Mesodermal cell (in vitro differentiated cells): ENCODE measurements at regions not wholly inside any gene's neighbourhood (a gene's known extent, or its start where the extent isn't known, plus 50 kb on each side); places are given as distances from the start of the nearest gene placed in this dataset.

ENCODE experiments used
- H3K27ac ChIP-seq: 2 replicates; pipeline ENCODE4 v1.7.0; 2013; ENCODE audit warnings: mild to moderate bottlenecking, low read depth, low read length, moderate library complexity; ENCODE audit not compliant: severe bottlenecking
- H3K36me3 ChIP-seq: 2 replicates; pipeline ENCODE4 v1.7.1; 2013; ENCODE audit warnings: mild to moderate bottlenecking, low read length, moderate library complexity; ENCODE audit not compliant: control insufficient read depth, insufficient read depth
- H3K4me1 ChIP-seq: one replicate; pipeline ENCODE4 v1.7.1; 2013; ENCODE audit warnings: mild to moderate bottlenecking, low read length; ENCODE audit not compliant: insufficient read depth, control insufficient read depth, poor library complexity, severe bottlenecking
- H3K4me3 ChIP-seq: 2 replicates; pipeline ENCODE4 v1.7.0; 2013; ENCODE audit warnings: low read length, control low read depth, mild to moderate bottlenecking; ENCODE audit not compliant: insufficient read depth, poor library complexity, severe bottlenecking; ENCODE audit errors: extremely low read depth
- H3K9me3 ChIP-seq: 2 replicates; pipeline ENCODE4 v1.7.1; 2013; ENCODE audit warnings: mild to moderate bottlenecking, low read length, moderate library complexity; ENCODE audit not compliant: control insufficient read depth
- WGBS, 2 experiments: methylation state at CpG; one replicate each; pipeline ENCODE4 v1.1.5; 2013; ENCODE audit warnings: missing lambda C conversion rate in 2 of 2; ENCODE audit not compliant: insufficient coverage in 2 of 2; 5-methylcytosine and 5-hydroxymethylcytosine counted together

GRCh38 chr18:43875511-43875910 is 598.2 kb upstream of the SYT4 start:
- Histone ChIP-seq H3K36me3 (no peaks in the 10 kb centered on the region), H3K27ac (no peak overlapping the region), H3K9me3 (no peaks in the 10 kb centered on the region), H3K4me3 (no peak overlapping the region), H3K4me1 (no peaks in the 10 kb centered on the region)
- 80 to 88% methylated on average over 1 of the region's 2 CpGs for WGBS, 2 experiments

- Histone ChIP-seq H3K36me3 (no peaks in the 10 kb centered on the region), H3K27ac (no peak overlapping the region), H3K4me1 (no peaks in the 10 kb centered on the region), H3K9me3 (no peaks in the 10 kb centered on the region), H3K4me3 (no peak overlapping the region)
- WGBS, 2 experiments = 95% methylated on average over 2 of the region's 4 CpGs; no CpG with 5 or more reads in 1 of the 2 experiments
These were observed 599.0 kb upstream of the SYT4 start for GRCh38 chr18:43876286-43876685.

GRCh38 chr18:43876748-43877147 is 599.5 kb upstream of the SYT4 start:
- no peaks in the 10 kb centered on the region for H3K4me1 ChIP-seq
- no peaks in the 10 kb centered on the region for H3K9me3 ChIP-seq
- H3K36me3 ChIP-seq = no peaks in the 10 kb centered on the region
- no peak overlapping the region for H3K4me3 ChIP-seq
- WGBS, 2 experiments = 74 to 85% methylated on average over 2 to 4 of the region's 4 CpGs
- H3K27ac ChIP-seq = no peak overlapping the region

- Histone ChIP-seq H3K9me3 (no peaks in the 10 kb centered on the region), H3K4me1 (no peaks in the 10 kb centered on the region), H3K27ac (no peak overlapping the region), H3K4me3 (no peak overlapping the region), H3K36me3 (no peaks in the 10 kb centered on the region)
- 83% methylated on average over 1 of the region's 3 CpGs; no CpG with 5 or more reads in 1 of the 2 experiments for WGBS, 2 experiments
These were observed 600.5 kb upstream of the SYT4 start for GRCh38 chr18:43877616-43878321.

GRCh38 chr18:43879415-43879814 is 602.1 kb upstream of the SYT4 start:
- H3K4me3 ChIP-seq = no peak overlapping the region
- no peaks in the 10 kb centered on the region for H3K9me3 ChIP-seq
- WGBS, 2 experiments = 97 to 100% methylated on average over 3 of the region's 3 CpGs
- H3K4me1 ChIP-seq = no peaks in the 10 kb centered on the region
- H3K27ac ChIP-seq = no peak overlapping the region
- H3K36me3 ChIP-seq = no peaks in the 10 kb centered on the region

- Histone ChIP-seq H3K36me3 (no peaks in the 10 kb centered on the region), H3K4me3 (no peak overlapping the region), H3K9me3 (no peaks in the 10 kb centered on the region), H3K4me1 (no peaks in the 10 kb centered on the region), H3K27ac (no peak overlapping the region)
- WGBS, 2 experiments = 90 to 98% methylated on average over 5 of the region's 7 CpGs
These were observed 605.2 kb upstream of the SYT4 start for GRCh38 chr18:43882358-43883055.

GRCh38 chr18:43883886-43884285 is 606.6 kb upstream of the SYT4 start:
- H3K27ac ChIP-seq = no peak overlapping the region

GRCh38 chr18:43886341-43886740 is 609.1 kb upstream of the SYT4 start:
- no peak overlapping the region for H3K27ac ChIP-seq
- 80 to 100% methylated on average over 1 of the region's 1 CpG for WGBS, 2 experiments
- H3K4me3 ChIP-seq = no peak overlapping the region
- no peaks in the 10 kb centered on the region for H3K4me1 ChIP-seq
- H3K36me3 ChIP-seq = no peaks in the 10 kb centered on the region
- no peaks in the 10 kb centered on the region for H3K9me3 ChIP-seq

More at GRCh38 chr18:43883886-43884285, 606.6 kb upstream of the SYT4 start:
- no peaks in the 10 kb centered on the region for H3K4me1 ChIP-seq
- no peaks in the 10 kb centered on the region for H3K36me3 ChIP-seq
- no peak overlapping the region for H3K4me3 ChIP-seq
- H3K9me3 ChIP-seq = no peaks in the 10 kb centered on the region

GRCh38 chr18:43887491-43887890 is 610.2 kb upstream of the SYT4 start:
- H3K4me1 ChIP-seq = no peaks in the 10 kb centered on the region
- no peak overlapping the region for H3K4me3 ChIP-seq
- H3K36me3 ChIP-seq = no peaks in the 10 kb centered on the region
- H3K9me3 ChIP-seq = no peaks in the 10 kb centered on the region
- 20% methylated on average over 1 of the region's 2 CpGs; no CpG with 5 or more reads in 1 of the 2 experiments for WGBS, 2 experiments
- no peak overlapping the region for H3K27ac ChIP-seq

- no peak overlapping the region for H3K27ac ChIP-seq
- WGBS, 2 experiments = no CpG with 5 or more reads among the region's 3 CpGs
- no peak overlapping the region for H3K4me3 ChIP-seq
- no peaks in the 10 kb centered on the region for H3K4me1 ChIP-seq
- no peaks in the 10 kb centered on the region for H3K36me3 ChIP-seq
- no peaks in the 10 kb centered on the region for H3K9me3 ChIP-seq
These were observed 611.3 kb upstream of the SYT4 start for GRCh38 chr18:43888598-43888997.

GRCh38 chr18:43893001-43893637 is 615.8 kb upstream of the SYT4 start:
- Histone ChIP-seq H3K4me1 (no peaks in the 10 kb centered on the region), H3K4me3 (no peak overlapping the region), H3K36me3 (no peaks in the 10 kb centered on the region), H3K9me3 (no peaks in the 10 kb centered on the region), H3K27ac (no peak overlapping the region)
- WGBS, 2 experiments = 89 to 100% methylated on average over 2 to 4 of the region's 5 CpGs
